NCI-H1694 (cell line): ENCODE measurements at regions not wholly inside any gene's neighbourhood (a gene's known extent, or its start where the extent isn't known, plus 50 kb on each side); places are given as distances from the start of the nearest gene placed in this dataset.

Source experiments
- DNase-seq: peaks from one replicate; lab custom pipeline; 2025; lab: John Stamatoyannopoulos, UW

DNA sequence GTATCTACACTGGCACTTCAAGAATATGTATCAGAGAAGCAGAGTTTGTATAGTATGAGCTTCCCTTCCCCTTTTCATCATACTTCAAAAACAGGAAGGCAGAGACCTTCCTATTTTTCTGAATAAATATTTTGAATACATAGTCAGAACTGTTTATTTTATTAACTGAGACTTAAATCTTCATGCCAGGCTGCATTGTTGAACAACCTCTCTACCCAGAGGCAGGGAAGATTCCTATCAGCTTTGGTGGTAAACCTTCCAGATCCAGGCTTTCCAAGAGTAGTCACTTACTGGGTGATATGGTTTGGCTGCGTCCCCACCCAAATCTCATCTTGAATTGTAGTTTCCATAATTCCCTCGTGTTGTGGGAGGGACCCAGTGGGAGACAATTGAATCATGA, 217.4 kb upstream of the ATP11B start:
- DNase-seq = no peak

- no peak for DNase-seq
Measured at GRCh38 chr3:182583545-182583944, 209.8 kb upstream of the ATP11B start.

GRCh38 chr3:182585532-182586150, 207.7 kb upstream of the ATP11B start:
- no peak for DNase-seq

DNA sequence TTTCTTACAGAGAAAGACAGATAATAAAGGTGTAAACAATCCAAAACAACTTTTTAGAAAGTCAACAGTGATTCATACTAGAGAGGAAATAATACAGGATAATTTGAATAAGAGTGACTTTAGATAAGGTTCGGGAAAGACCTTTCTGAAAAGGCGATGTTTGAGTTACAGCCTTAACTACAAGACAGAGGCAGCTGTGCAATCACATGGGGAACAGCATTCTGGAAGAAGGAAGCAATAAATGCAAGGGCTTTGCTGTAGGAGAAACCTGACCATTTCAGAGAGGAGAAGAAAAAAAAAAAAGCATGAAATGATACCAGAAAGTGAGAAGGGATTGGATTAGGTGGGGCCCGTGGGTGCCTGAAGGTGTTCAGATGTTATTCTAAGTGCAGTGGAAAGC, 200.6 kb upstream of the ATP11B start:
- DNase-seq = no peak

- DNase-seq = peak; percentile 34
Measured at GRCh38 chr3:182596676-182597410, 196.5 kb upstream of the ATP11B start.

DNA sequence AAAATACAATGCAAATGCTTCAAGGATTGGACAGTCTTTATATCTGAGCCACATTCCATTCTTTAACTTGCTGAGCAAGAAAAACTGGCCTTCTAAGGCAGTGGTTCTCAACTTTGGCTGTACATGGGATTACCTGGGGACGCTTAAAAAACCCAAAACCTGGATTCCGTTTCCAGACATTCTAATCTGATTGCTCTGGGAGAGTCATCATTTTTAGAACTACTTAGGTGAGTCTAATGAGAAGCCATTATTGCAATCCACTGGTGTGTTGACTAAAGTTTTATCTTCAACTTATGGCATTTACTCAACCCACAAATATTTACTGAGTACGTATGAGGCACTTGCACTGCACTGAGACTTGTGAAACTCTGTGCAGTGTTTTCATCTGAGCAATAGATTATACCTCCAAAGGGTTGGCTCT, 195.7 kb upstream of the ATP11B start:
- no peak for DNase-seq

DNA sequence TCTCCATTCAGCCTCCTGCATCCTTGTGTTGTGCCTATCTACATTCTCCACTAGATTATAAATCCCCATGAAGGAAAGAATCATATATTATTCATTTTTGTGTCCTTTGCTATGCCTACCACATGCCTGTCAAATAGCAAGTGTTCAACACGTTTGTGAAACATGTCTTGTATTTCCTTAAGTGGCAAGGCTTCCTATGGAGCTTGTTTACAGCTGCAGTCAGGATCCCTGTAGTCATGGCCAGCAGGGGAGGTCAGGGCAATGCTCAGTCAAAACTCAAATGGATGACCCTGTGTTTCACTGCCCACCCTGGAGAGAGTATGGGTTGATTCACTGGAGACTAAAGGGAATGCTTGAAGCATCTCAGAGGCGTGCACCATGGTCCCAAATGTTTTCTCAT, 191.7 kb upstream of the ATP11B start:
- DNase-seq = no peak

DNA sequence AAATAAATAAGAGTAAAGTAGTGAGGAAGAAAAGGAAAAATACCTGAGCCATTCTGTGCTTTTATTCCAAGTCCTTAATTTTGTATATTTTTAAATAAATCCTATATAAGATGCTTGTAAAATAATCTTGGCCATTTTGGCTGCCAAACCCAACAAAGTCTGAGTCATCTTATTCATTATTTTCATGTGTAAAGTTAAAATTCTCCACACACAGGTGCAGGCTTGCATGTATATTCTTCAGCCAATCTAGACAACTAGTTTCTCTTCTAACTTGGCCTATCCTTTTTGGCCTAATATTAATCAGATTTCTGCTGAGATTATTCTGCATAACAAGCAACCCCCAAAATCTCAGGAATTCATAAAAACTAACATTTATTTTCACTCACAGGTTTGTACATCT, 189.8 kb upstream of the ATP11B start:
- no peak for DNase-seq

GRCh38 chr3:182605882-182606611, 187.3 kb upstream of the ATP11B start:
- no peak for DNase-seq

- DNase-seq = no peak
Measured at GRCh38 chr3:182606905-182607504, 186.3 kb upstream of the ATP11B start.

- DNase-seq = no peak
Measured at GRCh38 chr3:182608832-182609231, 184.5 kb upstream of the ATP11B start.

DNA sequence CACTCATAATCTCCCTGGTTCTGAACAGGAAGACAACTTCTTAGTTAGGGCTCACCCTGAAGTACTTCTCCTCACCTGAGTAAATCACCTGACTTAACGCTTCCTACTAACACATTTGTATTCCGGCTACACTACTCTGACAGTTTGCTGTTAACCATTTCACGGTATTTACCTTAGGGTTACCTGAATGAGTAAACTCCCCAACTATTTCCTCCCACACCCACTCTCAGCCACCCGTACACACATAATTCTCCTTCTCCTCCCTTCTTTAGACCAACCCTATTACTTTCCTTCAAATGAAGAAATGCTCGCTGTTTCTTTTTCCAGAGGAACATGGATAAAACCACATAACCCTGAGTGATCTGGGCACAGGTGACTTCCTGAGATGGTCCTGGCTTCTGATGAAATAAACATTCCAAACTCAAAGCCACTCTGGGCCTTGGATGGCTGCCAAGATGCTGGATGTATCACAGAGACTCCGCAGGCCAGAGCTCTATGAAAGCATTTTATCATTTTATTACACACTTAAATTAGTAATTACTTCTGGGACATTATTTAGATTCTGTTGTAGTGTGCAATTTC, 183.6 kb upstream of the ATP11B start:
- DNase-seq = no peak

GRCh38 chr3:182612332-182612731, 181.0 kb upstream of the ATP11B start:
- DNase-seq = no peak

GRCh38 chr3:182617500-182617899, 175.8 kb upstream of the ATP11B start:
- DNase-seq = no peak

DNA sequence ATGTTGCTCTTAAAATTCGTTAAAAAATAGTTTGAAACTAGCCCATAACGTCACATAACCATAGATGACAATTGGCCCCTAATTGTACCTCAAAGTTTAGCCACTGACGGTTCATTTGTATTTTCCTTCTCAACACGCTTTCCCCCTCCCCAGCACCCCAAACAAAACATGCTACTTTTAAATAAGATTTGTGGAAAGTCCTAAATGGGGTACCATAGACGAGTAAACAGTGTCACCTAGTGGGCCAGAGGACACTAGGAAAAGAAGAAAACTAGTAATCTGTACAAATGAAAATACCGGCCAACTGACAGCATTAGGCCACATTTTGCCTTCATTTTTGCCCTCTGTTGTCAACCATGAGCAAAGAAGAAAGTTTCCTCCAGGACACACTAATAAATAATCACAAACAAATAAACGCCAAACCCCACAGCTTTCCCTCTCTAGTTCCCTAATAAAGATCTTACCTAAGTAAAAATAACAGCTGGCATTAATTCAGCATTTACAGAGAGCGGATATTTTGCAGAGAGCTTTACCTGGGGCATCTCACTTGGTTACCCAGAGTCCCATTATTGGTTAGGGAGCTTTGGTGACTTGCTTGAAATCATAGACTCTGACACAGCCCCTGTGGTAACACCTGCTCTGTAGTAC, 175.1 kb upstream of the ATP11B start:
- DNase-seq = peak; percentile 26

- DNase-seq = no peak
Measured at GRCh38 chr3:182618981-182619591, 174.2 kb upstream of the ATP11B start.

- no peak for DNase-seq
Measured at GRCh38 chr3:182620723-182621434, 172.4 kb upstream of the ATP11B start.

DNA sequence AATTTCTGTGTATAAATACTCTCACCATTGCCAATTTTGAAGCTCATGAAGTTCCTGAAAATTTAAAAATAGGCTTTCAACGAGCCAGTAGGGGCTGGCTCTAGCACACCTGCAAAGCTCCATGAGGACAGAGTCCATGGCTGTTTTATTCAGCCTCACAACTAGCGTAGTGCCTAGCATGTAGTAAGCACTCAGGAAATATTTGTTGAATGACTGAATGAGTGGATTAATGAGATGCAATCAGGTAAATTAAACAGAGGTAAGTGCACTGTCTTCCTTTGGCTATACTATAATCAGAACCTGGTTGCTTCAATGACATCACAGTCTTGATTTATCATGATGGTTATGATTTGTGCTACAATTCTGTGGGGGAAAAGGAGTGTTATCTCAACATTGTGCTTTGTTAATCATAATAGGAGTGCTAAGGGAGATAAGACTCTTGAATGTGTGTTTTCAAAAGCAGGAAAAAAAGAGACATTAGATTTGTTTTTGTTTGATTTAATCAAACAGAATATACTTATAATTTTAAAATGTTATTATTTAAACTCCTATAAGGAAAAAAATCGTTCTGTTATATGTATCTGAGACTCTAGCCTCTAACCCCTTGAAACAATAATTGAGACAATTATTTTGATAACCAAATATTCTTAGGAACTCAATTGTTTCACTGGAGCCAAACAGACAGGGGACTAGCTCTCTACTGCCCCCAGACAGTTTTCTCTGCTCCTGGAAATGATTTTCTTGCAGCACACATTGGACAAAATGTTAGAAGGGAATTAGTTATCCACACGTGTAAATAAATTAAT, 171.7 kb upstream of the ATP11B start:
- DNase-seq = no peak

DNA sequence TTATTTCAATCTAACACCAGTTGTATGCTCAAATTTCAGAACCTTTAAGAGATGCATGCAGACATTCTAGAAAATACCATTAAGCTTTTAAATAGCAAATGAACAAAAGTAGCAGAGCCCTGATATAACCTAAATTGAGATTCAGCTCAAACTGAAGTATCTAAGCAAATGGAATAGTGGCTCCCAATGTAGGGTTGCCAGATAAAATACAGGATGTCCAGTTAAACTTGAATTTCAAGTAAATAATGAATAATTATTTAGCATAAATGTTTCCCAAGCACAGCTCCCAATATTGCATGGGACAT, 171.1 kb upstream of the ATP11B start:
- DNase-seq = no peak
